ENCODE measurements at regions not wholly inside any gene's neighbourhood (a gene's known extent, or its start where the extent isn't known, plus 50 kb on each side); places are given as distances from the start of the nearest gene placed in this dataset.
"Not testable (repeated sequence)": the region's sequence is repeated elsewhere in the genome, so short reads cannot be mapped to it uniquely, and the experiment has no call there.

DNA sequence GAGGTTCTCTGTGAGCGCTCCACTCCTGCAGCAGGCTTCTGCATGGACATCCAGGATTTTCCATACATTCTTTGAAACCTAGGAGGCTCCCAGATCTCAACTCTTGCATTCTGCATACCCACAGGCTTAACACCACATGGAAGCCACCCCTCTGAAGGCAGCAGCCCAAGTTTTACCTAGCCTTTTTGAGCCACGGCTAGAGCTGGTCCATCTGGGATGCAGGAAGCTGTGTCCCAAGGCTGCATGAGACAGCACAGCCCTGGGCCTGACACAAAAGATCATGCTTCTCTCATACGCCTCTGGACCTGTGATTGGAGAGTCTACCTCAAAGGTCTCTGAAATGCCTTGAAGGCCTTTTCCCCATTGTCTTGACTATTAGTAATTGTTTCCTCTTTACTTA, 53.6 kb upstream of the RPRM start:
- Histone ChIP-seq H3K9me3 (no peaks in the 10 kb centered on the region), H3K27ac (no peak overlapping the region), H3K4me1 (no peaks in the 10 kb centered on the region), H3K36me3 (no peaks in the 10 kb centered on the region), H3K27me3 (no peaks in the 10 kb centered on the region), H3K4me3 (no peak overlapping the region)
- intact Hi-C loops (cut with DNase I): no loop called here
- no peak for ATAC-seq
- DNase-seq: no peak
- TF ChIP-seq, protein P1, sequence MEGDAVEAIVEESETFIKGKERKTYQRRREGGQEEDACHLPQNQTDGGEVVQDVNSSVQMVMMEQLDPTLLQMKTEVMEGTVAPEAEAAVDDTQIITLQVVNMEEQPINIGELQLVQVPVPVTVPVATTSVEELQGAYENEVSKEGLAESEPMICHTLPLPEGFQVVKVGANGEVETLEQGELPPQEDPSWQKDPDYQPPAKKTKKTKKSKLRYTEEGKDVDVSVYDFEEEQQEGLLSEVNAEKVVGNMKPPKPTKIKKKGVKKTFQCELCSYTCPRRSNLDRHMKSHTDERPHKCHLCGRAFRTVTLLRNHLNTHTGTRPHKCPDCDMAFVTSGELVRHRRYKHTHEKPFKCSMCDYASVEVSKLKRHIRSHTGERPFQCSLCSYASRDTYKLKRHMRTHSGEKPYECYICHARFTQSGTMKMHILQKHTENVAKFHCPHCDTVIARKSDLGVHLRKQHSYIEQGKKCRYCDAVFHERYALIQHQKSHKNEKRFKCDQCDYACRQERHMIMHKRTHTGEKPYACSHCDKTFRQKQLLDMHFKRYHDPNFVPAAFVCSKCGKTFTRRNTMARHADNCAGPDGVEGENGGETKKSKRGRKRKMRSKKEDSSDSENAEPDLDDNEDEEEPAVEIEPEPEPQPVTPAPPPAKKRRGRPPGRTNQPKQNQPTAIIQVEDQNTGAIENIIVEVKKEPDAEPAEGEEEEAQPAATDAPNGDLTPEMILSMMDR (IDR thresholded peaks at IDR 0.05): no peak
- 75 to 85% methylated on average over 3 of the region's 3 CpGs for WGBS, 2 donors
- no peak for FAIRE-seq

DNA sequence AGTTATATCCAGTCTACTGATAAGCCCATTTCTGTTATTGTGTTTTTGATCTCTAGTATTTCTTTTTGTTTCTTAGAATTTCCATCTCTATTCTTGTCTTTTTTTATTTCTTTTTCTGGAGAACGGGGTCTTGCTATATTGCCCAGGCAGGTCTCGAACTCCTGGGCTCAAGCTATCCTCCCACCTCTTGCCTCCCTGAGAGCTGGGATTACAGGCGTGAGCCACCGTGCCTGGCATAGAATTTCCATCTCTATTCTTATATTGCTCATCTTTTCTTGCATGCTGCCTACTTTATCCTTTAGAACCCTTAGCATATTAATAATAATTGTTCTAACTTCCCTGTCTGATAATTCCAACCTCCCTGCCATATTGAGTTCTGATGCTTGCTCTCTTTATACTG, 55.2 kb upstream of the RPRM start:
- FAIRE-seq; ATAC-seq; H3K9me3 ChIP-seq; DNase-seq; H3K4me1 ChIP-seq; intact Hi-C loops (cut with DNase I); H3K36me3 ChIP-seq; H3K4me3 ChIP-seq; H3K27me3 ChIP-seq; H3K27ac ChIP-seq: not testable (repeated sequence)
- 91% methylated on average over 4 of the region's 4 CpGs for WGBS, 2 donors

DNA sequence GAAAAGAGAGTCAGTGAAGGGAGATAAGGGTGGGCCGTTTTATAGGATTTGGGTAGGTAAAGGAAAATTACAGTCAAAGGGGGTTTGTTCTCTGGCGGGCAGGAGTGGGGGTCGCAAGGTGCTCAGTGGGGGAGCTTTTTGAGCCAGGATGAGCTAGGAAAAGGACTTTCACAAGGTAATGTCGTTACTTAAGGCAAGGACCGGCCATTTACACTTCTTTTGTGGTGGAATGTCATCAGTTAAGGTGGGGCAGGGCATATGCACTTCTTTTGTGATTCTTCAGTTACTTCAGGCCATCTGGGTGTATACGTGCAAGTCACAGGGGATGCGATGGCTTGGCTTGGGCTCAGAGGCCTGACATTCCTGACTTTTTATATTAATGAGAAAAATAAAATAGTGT, 56.0 kb upstream of the RPRM start:
- ATAC-seq; H3K27me3 ChIP-seq; FAIRE-seq; H3K36me3 ChIP-seq; H3K4me1 ChIP-seq; intact Hi-C loops (cut with DNase I); DNase-seq; H3K9me3 ChIP-seq; H3K27ac ChIP-seq; H3K4me3 ChIP-seq: not testable (repeated sequence)
- 68 to 69% methylated on average over 7 of the region's 7 CpGs for WGBS, 2 donors

DNA sequence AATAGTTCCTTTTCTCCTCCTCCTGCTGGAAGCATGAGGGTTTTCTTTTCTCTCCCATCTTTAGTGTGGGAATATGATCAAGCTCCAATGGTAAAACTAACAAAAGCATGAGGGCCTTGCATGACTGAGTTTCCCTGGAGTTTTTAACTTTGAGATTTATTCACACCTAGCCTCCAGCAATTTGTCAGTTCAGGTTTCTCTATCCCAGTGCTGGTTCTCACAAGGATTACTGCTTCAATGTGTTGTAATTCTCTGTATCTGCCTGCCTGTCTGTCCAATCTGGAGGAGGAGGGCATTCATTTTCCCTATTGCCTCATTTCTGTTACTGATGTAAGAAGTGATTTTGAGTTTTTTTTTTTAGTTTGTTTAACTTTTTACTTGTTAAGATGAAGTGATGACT, 57.6 kb upstream of the RPRM start:
- no peak for FAIRE-seq
- Histone ChIP-seq H3K36me3 (no peaks in the 10 kb centered on the region), H3K27me3 (no peaks in the 10 kb centered on the region), H3K4me1 (no peaks in the 10 kb centered on the region), H3K4me3 (no peak overlapping the region), H3K27ac (no peak overlapping the region), H3K9me3 (no peaks in the 10 kb centered on the region)
- no peak for ATAC-seq
- intact Hi-C loops (cut with DNase I): no loop called here
- no peak for DNase-seq
- TF ChIP-seq, protein P1 (IDR thresholded peaks at IDR 0.05): no peak

DNA sequence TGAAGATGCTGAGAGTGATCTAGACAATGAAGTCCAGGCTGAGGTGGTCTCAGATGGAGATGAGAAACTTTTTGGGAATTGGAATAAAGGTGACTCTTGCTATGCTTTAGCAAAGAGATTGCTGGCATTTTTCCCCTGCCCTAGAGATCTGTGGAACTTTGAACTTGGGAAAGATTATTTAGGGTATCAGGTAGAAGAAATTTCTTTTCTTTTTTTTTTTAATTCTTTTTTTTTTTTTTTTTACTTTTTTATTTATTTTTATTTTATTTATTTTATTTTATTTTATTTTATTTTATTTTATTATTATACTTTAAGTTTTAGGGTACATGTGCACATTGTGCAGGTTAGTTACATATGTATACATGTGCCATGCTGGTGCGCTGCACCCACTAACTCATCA, 59.5 kb upstream of the RPRM start:
- H3K4me3 ChIP-seq; DNase-seq; H3K9me3 ChIP-seq; intact Hi-C loops (cut with DNase I); H3K27me3 ChIP-seq; H3K27ac ChIP-seq; FAIRE-seq; ATAC-seq; H3K4me1 ChIP-seq; H3K36me3 ChIP-seq: not testable (repeated sequence)
- WGBS, 2 donors: no CpG with 5 or more reads among the region's 1 CpG

DNA sequence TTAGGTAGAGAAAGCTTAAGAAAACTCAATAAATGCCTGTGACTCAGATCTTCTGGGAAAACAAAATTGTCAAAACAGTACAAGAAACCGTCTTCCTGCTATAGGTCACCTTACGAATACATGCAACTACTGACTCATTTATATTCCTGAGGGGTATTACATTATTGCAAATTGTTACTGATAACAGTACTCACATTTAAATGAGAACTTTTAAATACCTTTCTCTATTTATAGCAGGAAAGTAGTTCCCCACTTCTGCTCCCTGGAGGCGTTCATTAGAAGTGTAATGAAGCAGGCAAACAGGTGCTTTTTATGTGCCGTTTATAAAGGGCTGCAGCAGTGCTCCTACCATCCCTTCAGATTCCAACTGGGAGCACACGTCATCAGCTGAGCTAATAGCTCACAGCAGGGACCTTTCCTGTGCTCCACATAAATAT, 65.1 kb upstream of the RPRM start:
- H3K27me3 ChIP-seq: no peaks in the 10 kb centered on the region
- no peaks in the 10 kb centered on the region for H3K4me1 ChIP-seq
- ATAC-seq: no peak
- WGBS, 2 donors: 38 to 40% methylated on average over 5 of the region's 5 CpGs
- DNase-seq: no peak
- TF ChIP-seq, protein P1 (IDR thresholded peaks at IDR 0.05): no peak
- no peaks in the 10 kb centered on the region for H3K9me3 ChIP-seq
- no peaks in the 10 kb centered on the region for H3K36me3 ChIP-seq
- no peak overlapping the region for H3K27ac ChIP-seq
- no peak for FAIRE-seq
- intact Hi-C loops (cut with DNase I): no loop called here
- H3K4me3 ChIP-seq: no peak overlapping the region

DNA sequence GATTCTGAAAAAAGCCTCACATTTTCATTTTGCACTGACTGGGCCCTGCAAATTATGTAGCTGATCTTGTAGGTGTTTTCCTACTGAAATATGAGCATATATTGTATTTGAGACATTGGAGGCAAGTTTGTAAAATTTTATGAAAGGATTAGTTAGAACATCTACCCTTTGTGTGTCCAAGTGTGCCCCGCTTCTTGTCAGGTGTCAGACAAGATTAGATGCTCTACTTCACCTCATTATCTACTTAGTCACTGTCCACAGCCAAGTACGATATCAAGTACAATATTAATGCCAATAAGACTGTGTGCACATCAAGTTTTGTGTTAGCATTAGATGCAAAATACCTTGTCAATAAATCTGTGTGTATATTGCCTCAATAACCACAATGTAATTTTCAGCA, 67.8 kb upstream of the RPRM start:
- FAIRE-seq (no peak), ATAC-seq (no peak), DNase-seq (no peak)
- no peaks in the 10 kb centered on the region for H3K4me1 ChIP-seq
- WGBS, 2 donors: 82 to 84% methylated on average over 2 of the region's 2 CpGs
- H3K27me3 ChIP-seq: no peaks in the 10 kb centered on the region
- intact Hi-C loops (cut with DNase I): no loop called here
- H3K4me3 ChIP-seq: no peak overlapping the region
- no peaks in the 10 kb centered on the region for H3K36me3 ChIP-seq
- no peak overlapping the region for H3K27ac ChIP-seq
- TF ChIP-seq, protein P1 (IDR thresholded peaks at IDR 0.05): no peak
- no peaks in the 10 kb centered on the region for H3K9me3 ChIP-seq

Measured in pancreas (tissue), 10 donors.